NCI-H2107 treated with DMSO at 0.1 percent for 48 hours (cell line): ENCODE measurements at regions not wholly inside any gene's neighbourhood (a gene's known extent, or its start where the extent isn't known, plus 50 kb on each side); places are given as distances from the start of the nearest gene placed in this dataset.
"Not testable (repeated sequence)": the region's sequence is repeated elsewhere in the genome, so short reads cannot be mapped to it uniquely, and the experiment has no call there.

ENCODE experiments used
- DNase-seq: peaks from one replicate; lab custom pipeline; 2025; ENCODE audit not compliant: unreplicated experiment; lab: John Stamatoyannopoulos, UW

- DNase-seq = no peak
Observed at GRCh38 chr12:86634456-86635410, 378.5 kb upstream of the MGAT4C start.

GRCh38 chr12:86627001-86627400 lies 370.8 kb upstream of the MGAT4C start:
- no peak for DNase-seq

- no peak for DNase-seq
Observed at GRCh38 chr12:86623267-86623666, 367.1 kb upstream of the MGAT4C start.

DNA sequence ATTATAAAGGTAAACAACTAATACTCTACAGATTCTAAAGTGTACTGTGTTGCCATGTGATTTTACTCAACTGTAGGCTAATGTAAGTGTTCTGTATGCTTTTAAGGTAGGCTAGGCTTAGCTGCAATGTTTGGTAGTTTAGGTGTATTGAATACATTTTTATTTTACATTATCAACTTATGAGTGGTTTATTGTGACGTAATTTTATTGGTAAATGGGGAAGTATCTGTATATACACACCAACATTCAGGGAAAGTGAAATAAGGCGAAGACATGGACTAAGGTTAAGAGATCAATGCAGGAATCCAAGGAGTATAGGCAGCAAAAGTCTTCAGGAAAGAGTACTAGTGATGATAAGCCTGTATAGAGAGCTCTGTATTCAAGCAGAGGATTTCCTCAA lies 365.8 kb upstream of the MGAT4C start:
- no peak for DNase-seq

DNA sequence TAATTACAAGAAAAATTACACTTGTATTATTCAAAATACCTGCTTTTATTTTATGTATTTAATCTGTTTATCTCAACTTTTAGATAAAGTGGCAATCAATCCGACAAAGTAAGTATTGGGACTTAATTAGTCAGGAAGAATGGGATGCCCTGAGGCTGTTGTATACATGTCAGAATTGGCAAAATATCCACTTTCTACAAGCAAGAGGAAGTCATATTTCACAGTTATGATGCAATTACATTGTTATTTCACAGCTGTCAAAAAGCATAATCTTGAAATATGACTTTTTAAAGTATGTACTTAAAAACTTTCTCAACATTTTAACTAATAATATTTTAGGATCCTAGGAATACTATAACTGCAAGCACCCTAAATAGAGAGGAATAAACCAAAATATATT lies 357.1 kb upstream of the MGAT4C start:
- DNase-seq = no peak

GRCh38 chr12:86608638-86609037 lies 352.4 kb upstream of the MGAT4C start:
- DNase-seq = no peak

DNA sequence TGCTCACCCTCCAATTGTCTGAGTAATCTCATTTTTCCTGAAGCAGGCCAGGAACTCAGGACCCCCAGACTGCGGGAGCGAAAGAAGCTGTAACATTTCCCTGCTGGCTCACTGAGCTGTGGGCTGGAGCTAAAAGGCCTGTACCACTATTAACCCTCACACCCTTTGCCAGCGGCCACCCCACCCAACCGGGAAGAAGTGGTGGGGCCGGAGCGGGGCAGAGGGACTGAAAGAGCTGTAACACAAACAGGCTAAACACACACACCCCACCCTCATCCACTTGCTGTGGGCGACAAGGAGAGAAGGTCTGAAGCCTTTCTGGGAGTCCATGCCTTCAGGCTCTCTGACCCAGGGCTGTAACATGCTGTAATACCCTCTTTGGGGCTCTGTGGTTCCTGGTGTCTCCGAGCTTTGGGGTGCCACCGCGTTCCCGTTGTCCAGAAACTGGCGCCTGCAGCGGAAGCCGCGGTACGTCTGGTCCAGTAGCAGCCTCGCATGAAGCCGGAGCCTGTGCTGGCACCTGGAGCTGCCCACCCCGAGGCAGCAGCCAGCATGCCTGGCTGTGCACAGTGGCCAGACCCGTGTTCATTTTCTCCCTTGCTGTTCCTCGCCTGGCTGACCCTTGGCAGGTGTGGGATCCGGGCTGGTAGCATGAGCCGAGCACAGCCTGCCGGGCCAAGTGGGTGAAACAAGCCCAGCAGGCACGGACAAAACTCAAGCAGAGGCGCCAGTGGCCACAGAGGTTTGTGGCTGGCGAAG lies 345.5 kb upstream of the MGAT4C start:
- DNase-seq = no peak

DNA sequence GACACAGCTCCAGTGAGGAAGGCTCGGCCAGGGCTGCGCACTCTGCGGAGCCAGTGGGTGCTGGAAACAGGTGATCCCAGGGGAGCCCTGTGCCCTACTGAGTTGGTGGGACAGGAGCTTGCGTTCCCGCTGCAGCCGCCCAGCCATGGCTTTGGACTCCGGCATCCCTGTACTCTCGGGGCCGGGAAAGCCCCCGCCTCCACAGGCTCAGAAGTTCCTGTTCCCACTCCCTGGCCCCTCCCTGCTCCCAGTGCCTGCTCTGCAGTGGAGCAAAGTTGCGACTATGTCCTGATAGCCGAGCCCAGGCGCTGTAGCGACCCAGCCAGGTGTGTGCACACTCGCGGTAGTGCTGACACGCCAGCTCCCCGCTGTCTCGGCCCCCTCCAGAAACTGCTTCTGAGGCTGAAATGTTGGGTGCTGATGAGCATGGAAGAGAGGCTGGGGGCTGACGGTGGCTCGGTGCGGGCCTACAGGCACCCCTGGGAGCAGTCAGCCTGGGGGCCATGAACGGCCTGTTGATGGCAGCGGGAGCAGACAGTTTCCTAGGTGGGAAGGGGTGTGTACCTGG lies 344.6 kb upstream of the MGAT4C start:
- no peak for DNase-seq

GRCh38 chr12:86597431-86597830 lies 341.2 kb upstream of the MGAT4C start:
- no peak for DNase-seq

GRCh38 chr12:86590296-86590695 lies 334.1 kb upstream of the MGAT4C start:
- DNase-seq = no peak

- no peak for DNase-seq
Observed at GRCh38 chr12:86574143-86574542, 318.0 kb upstream of the MGAT4C start.

- no peak for DNase-seq
Observed at GRCh38 chr12:86572455-86572854, 316.3 kb upstream of the MGAT4C start.

DNA sequence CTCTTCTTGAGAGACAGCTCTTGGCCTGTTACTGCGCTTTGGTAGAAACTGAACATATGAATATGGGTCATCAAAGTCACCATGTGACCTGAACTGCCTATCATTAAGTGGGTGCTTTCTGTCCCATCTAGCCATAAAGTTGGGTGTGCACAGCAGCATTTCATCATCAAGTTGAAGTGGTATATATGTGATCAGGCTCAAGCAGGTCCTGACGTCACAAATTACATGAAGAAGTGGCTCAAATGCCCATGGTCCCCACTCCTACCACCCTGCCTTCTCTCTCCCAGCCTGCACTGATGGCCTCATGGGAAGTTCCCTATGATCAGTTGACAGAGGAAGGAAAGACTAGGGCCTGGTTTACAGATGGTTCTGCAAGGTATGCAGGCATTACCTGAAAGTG lies 308.8 kb upstream of the MGAT4C start:
- no peak for DNase-seq

DNA sequence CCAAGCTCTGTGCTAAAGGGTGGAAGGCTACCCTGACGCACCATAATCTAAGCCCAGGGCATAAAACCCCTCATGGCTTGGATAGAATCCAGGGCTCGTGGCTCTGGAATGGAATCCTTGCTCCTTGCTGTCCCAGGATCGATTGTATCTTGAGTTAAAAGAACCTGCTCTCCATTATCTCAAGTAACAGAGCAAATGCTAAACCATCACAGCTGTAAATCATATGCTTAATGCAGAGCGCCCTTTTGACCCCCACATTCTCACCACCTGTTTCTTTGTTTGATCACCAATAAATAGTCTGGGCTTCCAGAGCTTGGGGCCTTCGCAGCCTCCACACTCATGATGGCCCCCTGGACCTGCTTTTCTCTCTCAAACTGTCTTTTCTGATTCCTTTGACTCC lies 299.3 kb upstream of the MGAT4C start:
- DNase-seq = not testable (repeated sequence)

- no peak for DNase-seq
Observed at GRCh38 chr12:86551146-86551571, 295.0 kb upstream of the MGAT4C start.

DNA sequence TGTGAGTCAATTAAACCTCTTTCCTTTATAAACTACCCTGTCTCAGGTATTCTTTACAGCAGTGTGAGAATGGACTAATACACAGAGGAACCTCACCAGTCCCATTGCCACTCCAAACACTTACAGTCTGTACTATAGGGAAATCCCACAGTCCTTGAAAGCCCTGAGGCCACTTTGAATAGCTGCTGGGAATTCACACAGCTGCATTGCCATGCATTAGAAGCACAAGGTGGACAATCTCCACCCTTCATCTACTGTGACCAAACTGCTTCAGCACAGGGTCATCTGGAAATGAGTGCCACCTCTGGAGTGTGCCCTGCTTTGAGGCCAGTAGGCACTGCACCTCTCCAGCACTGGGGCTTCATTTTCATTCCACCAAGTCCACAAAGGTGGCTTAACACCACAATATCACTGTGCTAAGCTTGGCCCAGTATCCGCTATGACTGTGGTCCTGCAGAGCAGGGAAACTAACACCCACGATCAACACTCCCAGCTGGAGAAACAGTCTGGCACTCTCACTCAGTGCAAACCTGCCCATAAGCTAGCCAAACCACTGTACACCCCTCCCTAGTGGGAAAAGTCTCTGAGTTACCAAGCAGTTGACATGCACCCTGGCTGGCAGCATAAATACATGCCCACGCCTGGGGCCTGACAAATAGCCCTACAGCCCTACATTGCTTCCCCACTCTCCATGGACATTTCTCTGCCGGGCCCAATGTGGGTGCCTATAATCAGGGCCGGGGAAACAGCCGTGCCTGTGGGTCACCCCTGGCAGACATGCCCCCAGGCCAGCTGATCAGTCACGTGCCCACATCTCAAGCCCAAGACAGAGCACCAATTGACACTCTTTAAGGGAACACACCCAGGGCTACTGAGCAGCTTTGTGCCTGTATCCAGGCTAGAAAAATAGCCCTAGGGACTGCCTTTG lies 294.3 kb upstream of the MGAT4C start:
- no peak for DNase-seq

DNA sequence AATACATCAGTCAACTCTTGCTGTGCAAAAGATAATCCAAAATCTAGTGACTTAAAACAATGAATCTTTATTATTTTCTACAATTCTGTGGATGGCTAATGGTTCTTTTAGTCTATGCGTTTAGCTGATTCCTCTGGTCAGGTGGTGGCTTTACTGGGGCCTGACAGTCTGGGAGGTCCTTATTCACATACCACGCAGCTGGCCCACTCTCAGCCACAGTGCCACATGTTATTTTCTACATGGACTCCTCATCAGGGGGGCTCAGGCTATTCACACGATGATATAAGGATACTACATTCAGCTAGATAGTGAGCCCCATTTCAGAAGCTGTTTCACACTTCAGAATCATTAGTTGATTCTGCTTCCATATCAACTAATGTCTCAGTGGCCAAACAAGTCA lies 287.5 kb upstream of the MGAT4C start:
- DNase-seq = no peak

DNA sequence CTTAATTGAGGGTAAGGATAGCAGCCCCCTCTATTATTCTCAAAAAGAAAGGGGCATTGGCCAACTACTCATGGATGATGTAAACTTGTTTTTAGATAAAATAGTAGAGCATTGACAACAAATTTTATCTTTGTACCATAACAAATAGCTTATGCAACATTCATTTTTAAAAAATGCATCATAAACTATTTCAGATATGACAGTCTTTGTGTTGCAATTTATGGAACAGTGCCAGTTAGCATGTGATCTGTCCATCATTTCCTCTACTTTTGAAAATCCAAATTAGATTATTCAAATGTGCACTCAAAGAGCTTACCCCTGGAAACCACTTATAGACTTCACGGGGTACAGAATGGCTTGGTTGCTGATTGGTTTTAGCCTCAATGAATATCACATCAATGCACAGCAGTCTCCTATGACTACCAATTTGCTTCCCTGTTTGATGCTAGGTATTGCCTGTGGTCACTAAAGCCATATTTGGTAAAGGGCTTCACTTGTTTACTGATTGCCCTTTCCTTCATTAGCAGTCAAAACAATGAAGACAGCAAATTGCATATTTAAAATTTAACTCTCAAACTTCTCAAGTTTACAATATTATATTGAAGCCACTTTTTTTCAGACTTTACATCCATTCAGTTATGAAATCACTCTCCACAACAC lies 274.9 kb upstream of the MGAT4C start:
- DNase-seq = no peak

DNA sequence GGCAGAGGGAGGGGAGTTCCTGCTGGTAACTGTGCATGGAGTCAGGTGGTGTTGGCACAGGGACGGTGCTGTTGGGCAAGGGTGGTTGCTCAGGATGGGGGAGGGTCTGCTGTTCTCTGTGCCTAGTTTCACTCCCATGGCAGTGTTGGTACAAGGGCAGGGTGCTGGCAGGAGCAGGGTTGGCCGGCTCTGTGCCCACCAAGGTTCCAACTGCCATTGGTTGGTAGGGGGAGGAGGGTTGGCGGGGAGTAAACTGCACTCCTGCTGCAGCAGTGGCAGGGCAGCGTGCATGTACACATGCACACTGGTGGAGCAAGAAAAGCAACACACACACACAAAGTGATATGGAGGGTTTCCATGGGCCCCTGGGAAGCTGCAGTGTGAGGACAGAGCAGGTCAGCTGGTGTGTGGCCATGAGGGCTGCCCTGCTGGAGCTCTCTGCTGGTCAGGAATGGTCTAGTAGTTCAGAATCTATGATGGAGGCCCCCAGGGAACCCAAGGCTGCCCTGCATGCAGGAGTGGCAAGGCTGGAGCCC lies 269.9 kb upstream of the MGAT4C start:
- DNase-seq = no peak

DNA sequence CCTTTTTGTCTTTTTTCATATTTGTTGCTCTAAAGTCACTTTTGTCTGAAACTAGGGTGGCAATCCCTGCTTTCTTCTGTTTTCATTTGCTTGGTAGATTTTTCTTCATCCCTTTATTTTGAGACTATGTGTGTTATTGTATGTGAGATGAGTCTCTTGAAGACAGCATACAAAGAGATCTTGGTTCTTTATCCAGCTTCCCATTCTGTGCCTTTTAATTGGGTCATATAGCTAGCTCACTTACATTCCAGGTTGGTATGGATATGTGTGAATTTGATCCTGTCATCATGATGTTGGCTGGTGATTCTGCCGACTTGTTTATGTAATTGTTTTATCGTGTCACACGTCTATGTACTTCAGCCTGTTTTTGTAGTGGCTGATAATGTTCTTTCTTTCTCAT lies 267.7 kb upstream of the MGAT4C start:
- DNase-seq = no peak
